ENCODE measurements at regions not wholly inside any gene's neighbourhood (a gene's known extent, or its start where the extent isn't known, plus 50 kb on each side); places are given as distances from the start of the nearest gene placed in this dataset.
"Not testable (repeated sequence)": the region's sequence is repeated elsewhere in the genome, so short reads cannot be mapped to it uniquely, and the experiment has no call there.

DNA sequence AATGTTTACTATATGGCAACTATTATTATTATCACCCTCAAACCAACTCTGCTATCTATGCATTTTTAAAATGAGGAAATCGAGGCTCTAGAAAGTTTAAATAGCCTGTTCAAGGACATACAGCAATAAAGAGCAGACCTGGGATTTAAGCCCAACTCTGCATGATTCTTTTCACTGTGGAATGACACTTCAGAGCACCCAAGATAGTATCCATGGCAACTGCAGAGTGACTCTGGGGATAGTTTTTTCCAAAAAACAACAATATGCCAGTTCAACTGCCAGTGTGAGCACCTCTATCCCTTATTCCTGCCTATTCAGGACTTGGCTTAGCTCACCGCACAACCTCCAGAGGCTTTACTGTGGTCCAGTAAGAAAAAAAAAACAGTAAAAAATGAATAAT, 293.9 kb downstream of the BRINP2 start:
- no peak for DNase-seq

DNA sequence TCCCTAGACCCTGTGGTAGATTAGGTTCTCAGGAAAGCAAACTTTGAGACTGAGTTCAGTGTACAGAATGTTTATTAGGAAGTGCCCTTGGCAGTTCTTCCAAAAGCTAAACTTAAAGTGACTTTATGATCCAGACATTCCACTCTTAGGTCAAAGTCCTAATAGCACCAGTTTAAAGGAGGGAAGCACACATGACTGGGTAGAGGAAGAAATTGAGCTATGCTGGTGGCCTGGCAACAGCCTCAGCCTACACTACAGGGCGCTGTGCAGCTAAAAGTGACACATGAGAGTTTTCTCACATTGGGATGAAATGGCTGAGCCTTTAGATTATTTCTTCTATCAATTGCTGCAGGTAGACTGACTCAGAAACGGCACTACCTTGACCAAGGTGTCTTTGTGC, 280.4 kb downstream of the BRINP2 start:
- no peak for DNase-seq

DNA sequence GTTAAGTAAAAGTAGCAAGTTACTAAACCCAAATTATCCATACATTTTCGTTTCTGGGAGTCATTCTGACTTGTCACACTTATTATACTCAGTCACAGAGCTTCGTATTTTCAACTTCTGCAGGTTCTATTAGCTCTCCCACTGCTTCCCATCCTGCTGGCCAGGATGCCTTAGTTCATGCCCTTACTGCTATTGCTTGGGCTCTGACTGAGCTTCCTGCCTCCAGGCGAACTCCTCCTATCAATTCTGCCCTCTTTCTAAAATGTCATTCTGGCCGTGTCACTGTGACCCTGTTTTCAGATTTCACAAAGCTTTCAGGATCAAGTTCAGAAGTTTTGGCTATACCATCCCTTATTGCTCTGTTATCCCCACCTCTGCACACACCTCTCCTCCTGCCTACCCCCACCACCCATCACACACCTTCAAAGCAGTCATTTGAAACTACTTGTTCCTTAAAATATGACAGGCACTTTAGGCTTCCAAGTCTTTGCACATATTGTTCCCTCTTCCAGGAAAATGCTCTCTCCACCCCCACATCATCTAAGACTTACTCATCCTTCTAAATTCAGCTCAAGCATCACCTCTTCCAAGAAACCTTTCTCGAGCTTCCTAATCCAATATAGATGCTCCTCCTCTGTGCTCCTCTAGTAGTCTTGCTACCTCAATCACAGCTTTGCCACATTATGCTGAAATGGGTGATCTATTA, 278.0 kb downstream of the BRINP2 start:
- DNase-seq: no peak

DNA sequence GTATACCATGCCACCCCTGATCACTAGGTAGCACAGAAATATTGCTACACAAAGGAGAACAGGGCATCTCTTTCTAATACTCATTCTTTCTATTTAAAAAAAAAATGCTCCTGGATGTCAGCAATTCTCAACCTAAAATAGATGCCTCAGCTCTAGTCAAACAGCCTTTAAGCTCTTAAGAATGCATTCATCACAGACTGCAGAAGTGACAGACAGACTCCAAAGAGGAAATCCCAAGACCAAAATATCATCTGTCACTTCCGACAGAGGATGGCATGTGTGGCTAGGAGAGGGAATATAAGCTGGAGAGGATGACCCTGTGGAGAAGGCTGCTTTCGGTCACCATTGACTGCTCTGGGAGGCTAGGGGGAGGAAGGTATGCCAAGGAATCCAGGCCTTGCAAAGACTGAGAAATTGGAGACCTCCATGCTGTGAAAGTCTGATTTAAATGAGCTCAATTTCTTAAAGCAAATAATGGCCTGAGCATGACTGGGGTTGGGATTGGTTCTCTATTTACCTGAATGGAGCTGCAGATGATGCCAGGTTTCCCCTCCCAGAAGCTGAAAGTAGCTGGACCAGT, 277.4 kb downstream of the BRINP2 start:
- no peak for DNase-seq

DNA sequence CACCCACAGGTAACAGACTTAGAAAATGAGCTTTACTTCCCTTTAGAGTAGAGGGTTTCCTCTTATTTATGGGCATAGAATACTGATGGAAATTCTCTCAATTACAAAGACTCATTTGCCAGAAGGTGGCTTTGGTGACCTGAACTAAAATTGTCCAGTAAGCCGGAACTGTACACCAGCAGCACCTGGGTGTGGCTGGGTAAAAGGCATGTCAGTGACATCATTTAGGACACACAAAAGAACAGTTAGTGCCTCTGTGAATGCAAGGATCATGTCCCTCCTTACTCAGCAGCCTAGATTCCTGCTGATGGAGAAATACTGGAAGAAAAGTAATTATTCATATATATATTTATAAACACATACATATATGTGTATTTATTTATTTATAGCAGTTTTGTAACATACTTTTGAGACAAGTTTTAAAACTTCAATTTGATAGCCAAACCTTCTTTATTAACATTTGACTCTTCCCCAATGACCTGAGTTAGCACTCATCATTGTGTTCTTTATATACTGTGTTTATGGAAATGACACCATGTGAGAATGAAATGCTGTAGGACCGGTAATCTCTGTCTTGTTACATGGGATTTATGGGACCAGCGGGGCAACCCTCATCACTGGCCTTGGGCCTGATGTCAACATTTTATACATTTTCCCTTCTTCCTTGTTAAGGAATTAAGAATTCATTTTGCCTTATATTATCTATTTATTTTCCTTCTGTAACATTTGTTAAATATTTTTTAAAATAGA, 274.4 kb downstream of the BRINP2 start:
- DNase-seq: no peak

DNA sequence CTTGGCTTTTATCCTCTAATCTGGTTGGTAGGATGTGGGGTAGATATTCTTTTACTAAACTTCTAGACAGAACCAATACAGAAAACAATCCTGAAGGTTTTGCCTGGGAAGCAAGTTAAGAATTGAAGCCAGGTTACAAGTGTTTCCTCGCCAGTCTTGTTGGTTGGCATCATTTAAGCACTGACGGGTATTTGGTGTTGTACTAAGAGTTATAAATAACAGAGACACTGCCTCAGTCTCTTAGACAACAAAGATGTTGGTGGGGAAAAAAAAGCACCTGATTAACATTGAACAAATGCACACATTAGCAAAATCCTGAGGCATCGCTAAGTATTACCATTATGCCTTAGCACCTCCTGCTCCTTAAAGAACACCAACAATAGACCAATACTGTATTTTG, 272.2 kb downstream of the BRINP2 start:
- DNase-seq: no peak

DNA sequence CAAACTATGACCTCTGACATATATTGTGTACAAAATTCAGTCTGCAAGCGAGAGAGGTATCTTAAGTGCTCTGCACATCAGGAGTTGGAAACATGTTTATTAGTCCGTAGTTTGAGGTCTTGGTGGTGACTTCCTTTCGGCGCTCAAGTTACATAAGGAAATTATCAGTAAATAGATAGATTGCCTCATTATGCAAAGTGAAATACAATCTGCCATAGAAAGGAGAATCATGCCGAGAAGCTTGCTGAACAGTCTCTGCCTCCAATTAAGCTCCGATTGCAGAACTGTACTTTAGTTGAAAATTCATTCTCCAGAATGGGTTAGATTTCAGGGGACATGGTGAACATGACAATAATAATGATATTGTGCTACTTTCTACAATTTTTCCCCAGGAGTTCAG, 271.8 kb downstream of the BRINP2 start:
- DNase-seq: no peak

DNA sequence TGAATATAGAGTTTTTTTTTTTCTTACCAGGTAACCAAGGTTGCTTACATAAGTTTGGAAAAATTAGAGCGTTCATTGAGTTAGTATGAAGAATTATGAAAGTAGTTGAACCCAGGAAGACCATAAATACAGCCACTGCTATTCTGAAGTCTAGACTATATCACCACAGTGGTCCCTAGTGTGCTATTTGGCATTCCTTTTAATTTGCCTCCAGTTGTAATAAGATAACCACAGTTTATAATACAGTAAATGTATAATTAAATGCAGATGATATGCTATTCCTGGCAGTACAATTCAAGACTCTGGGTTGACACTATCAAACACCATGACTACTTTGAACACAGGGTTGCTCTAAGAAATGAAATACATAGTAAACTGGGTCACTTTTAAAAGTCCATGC, 270.5 kb downstream of the BRINP2 start:
- DNase-seq: no peak

DNA sequence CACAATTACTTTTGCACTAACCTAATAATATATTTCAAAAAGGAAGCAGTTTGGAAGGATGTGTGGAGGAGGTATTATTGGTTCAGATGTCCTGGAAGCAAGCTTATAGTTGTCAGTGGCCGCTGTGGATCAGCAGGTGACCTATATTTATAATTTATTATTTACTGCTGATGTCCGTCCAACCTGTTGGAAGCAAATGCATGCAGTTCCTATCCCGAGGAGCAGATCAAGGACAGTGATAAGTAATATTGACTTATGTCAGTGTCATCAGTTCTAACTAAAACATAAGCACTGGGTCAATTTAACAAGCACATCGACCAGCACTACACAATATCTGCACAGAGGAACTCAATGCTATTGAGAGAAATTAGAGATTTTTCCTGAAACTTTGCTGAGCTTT, 270.1 kb downstream of the BRINP2 start:
- no peak for DNase-seq

DNA sequence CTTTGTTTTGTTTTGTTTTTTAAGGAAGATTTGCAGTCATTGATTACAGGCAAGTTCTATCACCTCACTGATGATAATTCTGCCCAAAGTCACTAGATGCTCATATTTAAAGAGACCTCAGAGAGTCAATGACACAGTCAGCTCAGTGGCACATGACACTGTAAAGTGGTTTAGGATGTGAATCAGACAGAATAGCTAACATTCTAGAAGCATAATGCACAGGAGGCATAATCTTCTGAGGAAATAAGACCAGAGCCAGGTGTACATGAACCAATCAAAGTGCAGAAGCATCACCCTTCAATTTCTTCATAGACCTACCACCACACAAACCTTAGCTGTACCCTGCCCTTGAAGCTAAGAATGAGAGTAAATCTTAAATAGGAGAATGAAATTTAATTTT, 268.5 kb downstream of the BRINP2 start:
- DNase-seq: no peak

DNA sequence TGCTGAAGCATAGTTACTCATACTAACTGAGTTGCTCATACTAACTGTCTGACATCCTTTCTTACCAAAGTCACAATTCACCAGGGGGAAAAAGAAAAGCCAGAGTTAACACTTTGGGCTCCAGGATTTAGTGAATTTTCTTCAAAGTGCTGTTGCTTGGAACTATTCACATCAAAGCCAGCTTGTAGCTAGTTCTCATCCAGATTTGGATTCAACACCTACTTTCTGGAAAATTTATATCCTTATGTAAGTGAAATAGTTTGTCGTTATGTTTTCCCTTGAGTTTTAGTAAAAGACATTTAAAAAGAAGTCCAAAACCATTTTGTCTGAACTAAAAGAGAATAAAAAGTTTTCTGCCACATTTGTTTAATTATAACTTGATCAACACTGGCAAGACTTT, 264.6 kb downstream of the BRINP2 start:
- no peak for DNase-seq

DNA sequence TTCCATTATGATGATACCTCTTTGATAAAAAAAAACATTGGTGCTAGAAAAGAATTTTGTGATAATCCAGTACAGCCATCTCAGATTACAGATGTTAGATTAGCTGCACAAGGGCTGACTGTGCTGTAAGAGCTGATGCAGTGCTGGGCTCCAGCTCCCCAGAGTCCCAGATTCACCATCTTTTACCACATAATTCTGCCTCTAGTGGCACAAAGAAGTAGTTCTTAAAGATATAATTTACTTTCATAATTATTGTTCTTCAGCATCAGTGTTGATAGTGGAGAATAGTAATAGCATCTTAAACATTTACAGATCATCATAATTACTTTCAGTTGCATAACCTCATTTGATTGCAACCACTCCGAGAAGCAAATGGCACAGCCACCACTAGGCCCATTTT, 262.1 kb downstream of the BRINP2 start:
- no peak for DNase-seq

DNA sequence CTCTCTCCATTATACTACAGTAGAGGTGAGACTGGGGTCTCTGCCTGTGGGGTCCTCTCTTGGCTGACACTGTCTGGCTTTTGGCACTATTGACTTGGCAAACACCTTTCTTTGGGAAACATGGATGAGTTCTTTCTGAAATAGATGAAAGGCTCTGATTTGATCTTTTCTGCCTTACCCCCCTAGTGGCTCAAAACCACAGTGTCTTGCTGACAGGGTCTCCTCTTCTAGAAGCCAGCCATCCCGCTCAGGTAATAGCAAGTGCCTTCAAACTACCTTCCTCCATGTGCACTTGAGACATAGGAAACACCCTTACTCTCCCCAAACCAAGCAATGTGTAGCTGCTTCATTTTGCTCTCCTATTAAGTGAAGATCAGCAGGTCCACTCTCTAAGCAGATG, 260.4 kb downstream of the BRINP2 start:
- DNase-seq: no peak

DNA sequence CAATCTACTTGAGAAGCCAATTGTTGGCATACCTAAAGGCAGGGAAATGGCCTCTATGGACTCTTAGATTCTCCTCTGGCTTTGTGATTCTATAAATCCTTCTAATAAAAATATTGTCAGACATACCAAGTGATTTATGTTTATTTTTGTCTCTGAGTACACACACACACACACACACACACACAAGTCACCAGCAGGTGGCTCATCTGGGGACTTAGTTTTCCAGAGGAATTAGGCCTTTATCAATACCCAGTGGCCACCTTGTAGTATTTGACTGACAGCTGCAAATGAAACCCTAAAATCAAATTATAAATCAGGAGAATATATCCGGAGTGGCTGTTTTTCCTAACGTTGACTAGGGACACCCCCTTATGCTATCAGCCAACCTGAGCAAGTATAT, 258.5 kb downstream of the BRINP2 start:
- no peak for DNase-seq

DNA sequence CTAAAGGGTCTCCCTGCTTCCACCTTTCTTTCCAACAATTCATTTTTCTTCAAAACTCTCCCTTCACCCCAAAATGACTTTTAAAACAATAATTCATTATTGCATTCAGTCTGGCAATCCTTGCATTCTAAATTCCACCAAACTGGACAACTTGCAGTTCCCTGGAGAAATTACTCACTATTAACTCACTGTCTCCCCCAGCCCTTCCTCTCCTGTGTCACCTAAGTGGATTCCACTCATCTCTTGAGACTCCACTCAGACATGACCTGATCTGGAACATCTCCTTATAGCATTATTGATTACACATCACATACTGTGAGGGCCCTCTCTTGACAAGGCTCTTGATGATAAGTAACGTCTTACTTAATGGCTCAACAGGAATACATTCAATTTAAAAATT, 257.1 kb downstream of the BRINP2 start:
- no peak for DNase-seq

DNA sequence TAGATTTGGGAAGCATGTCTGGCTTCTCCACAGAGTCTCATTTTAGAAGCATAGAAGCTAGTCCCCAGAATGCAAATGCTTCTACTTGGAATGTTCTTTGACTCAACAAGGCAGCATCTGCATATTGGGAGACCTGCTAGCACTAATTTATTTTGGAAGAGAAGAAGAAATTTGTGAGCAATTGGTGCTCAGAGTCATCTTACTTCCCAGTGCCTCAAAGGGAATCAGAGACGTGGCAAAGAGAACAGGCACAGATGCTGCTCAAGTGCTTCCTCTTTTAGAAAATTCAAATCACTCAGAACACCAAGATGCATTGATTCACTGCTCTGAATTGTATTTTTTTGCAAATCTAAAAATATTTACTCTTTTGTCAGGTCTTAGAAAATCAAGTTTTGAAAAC, 255.7 kb downstream of the BRINP2 start:
- no peak for DNase-seq

DNA sequence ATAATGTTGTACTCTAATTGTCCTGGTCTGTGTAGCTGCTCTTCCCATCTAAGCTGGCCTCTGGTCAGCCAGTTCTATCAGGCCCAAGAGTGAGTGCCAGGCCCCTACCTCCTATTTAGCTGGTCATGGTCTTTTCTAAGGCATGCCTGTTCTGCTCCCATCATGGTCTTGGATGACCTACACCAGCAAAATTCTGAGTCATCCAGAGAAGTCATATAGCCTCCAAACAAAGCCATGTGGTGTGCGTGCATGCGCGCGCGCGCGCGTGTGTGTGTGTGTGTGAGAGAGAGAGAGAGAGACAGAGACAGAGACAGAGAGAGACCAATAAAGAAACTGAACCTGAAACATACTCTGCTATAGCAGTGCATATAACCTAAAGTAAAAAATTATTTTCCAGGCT, 254.4 kb downstream of the BRINP2 start:
- DNase-seq: no peak

DNA sequence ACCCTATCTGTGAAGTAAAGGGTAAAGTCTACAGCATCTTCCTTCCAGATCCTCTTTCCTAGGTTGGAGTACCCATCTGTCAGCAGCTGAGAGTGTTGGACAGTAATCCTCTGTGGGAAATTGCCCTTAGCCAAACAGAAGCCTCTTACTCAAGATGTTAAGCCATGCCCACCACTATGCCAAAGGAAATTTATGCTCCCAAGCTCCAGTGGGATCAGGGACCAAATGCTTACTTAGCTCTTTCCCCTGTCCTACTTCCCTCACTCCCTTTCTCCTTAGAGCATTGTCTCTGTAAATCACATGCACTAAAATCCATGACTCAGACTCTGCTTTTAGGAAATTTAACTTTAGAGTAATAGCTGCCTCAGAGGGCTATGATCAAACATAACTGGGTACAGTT, 254.0 kb downstream of the BRINP2 start:
- no peak for DNase-seq

DNA sequence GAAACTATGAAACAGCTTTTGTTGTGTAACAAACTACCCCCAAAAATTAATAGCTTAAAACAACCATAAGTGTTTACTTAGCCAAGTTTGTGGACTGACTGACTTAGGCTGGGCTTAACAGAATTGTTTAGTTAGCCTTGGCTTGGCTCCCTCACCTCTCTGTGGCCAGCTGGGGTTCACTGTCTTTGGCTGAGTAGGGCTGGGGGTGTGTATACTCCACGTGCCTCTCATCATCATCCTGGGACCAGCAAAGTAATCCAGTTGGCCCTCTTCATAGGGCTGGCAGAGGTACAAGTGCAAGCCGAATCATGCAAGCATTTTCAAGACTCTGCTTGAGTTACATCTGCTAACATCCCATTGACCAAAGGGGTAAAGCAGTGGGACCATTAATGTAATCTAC, 252.3 kb downstream of the BRINP2 start:
- no peak for DNase-seq

DNA sequence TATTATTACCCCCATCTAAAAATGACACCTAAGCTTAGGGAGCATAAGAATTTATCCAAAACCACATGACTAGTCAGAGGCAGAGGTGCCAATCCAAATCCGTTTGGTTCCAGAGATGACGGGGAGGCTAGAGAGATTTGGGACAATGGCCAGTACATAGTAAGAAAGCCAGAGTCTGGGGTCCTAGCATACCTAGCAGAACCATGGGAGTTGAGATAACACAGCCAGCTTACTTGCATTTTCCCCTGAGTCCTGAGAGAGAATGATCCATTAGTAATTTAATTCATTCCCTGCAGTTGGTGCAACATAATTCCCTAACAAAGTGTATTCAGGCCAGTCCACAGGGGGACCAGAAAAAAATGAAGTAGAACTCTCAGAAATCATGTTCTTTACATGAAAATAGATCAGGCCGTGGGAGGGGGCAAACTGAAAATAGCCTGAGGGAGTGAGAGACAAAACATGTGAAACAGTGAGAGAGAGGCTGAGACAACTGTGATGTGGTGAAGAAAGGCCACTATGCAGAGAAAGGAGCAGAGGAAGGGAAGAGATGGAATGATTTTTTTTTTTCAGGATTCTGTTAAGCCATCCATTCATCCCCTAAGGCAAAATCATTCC, 243.3 kb downstream of the BRINP2 start:
- no peak for DNase-seq

DNA sequence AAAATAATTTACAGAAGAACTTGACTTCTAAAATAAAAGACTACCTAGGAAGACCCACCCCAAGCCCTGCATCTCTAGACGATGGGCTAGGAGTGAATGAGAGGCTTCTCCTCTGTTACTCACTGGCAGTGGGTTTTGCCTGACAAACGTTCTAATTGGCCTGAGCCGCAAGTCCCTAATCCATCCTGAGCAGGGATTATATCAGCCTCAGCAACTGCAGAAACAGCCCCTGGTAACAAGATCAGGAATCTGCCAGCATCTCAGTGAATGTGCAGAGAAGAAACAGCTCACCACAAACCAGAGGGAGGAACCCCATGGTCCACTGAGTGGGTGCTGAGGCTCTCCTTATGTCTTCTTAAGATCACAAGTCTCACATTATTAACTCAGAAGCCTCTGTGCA, 240.6 kb downstream of the BRINP2 start:
- no peak for DNase-seq

DNA sequence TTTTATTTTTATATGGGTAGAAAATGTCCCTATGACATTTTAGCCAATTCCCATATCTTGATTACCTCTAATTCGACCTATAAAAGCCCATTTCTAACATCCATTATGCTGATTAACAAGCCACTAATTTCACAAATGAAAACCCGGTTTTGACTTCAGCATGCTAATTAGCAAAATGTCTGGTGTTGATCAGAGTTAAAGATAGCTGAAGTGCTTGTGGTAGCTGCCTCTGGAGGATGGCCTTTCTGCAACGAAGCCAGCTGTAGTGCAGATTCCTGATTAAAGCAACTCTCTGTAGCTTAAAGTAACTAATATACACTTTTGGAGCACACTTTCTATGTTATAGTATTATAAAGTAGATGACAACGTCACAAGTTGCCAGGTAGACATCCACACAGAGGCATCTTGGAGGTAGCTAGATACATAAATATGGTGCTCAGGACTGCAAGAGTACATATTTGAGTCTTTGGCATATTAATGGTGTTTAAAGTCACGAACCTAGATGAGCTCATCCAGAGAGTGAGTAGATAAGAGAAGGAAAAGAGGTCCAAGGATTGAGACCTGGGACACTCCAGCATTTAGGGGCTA, 239.5 kb downstream of the BRINP2 start:
- no peak for DNase-seq

DNA sequence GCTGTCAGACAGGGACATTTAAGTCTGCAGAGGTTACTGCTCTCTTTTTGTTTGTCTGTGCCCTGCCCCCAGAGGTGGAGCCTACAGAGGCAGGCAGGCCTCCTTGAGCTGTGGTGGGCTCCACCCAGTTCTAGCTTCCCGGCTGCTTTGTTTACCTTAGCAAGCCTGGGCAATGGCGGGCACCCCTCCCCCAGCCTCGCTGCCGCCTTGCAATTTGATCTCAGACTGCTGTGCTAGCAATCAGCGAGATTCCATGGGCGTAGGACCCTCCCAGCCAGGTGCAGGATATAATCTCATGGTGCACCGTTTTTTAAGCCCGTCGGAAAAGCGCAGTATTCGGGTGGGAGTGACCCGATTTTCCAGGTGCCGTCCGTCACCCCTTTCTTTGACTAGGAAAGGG, 235.6 kb downstream of the BRINP2 start:
- DNase-seq: not testable (repeated sequence)

Measured in suppressor macrophage (primary cell).